ENCODE measurements at regions not wholly inside any gene's neighbourhood (a gene's known extent, or its start where the extent isn't known, plus 50 kb on each side); places are given as distances from the start of the nearest gene placed in this dataset.
"Not testable (repeated sequence)": the region's sequence is repeated elsewhere in the genome, so short reads cannot be mapped to it uniquely, and the experiment has no call there.

DNA sequence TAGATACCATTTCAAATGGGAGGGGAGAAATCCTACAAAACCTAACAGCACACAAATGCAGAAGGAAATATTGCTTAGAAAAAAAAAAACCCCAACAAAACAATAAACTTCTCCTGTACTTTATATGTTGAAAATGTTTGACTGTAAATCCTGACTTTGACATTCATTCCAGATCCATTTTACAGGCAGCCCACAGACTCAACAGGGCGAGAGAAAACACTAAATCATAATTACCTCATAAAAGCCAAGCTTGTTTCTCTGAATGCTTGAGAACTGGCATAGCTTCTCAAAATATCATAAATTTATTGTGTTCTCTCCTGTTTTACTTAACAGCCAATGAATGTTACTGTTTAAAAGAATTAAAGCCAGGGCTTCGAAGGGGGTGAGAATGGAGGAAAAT lies 273.2 kb downstream of the CD83 start:
- DNase-seq: no peak

DNA sequence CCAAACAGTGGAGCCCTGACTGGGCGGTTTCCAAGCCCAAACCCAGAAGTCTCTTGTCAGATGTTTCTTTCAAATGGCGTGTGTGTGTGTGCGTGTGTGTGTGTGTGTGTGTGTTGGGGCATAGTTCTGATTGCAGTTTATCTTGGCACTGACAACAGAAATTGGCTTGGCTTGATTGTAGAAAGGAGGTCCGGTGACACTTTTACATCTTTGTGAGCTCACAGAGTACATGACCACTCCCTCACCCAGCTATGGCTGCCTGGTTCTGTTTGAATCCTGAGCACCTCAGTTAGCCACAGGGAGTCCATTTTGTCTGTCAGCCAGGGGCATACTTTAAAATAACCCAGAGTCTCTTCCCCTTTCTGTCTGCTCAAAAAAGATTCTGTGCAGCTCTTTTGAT lies 276.3 kb downstream of the CD83 start:
- DNase-seq: no peak

DNA sequence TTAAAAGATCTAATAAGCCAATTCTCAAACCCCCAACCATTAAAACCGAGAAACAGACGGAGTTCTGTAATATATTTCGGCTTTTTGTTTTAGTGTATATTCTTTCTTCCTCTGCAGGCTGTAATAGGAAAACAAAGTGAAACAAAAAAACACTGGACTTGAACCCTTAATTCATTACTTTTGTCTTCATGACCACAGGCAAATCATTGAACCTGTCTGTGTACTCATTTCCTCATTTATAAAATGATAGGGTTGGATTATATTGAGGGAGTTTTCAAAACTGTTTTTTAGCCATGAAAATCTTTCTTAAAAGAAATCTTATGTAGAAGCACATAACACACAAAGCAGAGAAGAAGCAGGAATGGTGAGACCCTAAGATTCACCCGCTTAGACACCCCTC lies 278.8 kb downstream of the CD83 start:
- no peak for DNase-seq

DNA sequence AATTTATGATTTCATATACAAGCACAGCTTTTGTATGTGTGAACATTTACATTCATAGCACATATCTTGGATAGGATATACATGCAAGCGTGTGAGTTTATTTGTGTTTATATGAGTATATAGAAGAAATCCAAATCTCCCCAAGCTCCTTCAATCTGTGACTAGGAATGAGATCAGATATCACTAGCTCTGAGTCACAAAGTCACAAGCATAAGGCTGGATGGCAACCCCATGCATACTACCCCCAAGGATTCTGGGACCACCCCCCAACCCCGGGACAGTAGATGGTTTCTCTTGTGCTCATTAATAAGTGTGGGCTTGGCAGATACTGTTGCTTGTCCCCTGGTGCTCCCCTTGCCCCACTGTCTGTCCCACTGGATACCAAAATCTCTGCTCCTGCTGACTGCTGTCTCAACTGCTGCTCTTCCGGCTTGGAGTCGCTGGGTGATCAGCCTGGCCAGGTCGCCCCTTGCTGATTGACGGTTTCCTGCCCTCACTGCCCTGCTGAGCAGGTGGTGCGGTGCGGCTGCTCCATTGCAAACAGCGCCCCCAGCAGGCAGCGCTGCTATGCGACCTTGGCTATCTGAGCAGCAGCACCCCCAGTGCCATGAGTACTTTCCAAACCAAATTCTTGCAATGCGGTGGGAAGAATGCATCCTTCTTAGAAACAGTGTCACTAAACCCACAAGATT lies 279.4 kb downstream of the CD83 start:
- no peak for DNase-seq

DNA sequence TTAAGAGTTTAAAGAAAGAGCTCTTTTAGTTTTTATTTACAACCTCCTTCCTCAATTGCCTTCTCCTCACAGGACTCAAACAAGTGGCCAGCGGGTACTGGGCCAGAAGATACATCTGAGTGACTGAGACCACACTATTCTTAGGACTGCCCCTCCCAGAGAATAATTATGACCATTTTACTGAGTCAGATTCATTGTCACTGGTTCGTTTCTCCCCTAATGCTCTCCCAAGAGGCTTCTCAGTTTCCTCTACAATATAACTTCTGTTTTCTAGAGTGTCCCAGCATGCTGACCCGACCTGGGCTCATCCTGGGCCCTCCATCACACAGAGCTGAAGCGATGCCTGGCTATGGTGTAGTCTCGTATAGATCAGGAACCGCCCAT lies 279.9 kb downstream of the CD83 start:
- no peak for DNase-seq

DNA sequence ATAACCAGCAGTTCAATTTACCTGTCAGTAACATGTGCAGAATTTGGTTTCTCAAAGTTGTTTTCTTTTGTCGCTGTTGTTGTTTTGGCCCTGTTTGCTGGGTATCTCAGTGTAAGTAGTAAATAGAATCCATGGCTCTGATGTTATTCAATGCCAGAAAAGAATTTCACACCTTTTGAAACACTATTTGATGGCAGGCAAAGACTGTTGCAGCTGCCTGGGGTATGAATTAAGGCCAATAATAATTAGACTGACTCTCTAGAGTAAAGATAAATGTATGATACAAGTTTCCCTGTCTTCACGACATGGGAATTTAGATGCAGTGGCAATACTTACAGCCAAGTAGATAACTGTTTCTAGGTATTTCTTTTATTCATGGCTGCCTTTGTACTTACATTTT lies 281.4 kb downstream of the CD83 start:
- DNase-seq: no peak

DNA sequence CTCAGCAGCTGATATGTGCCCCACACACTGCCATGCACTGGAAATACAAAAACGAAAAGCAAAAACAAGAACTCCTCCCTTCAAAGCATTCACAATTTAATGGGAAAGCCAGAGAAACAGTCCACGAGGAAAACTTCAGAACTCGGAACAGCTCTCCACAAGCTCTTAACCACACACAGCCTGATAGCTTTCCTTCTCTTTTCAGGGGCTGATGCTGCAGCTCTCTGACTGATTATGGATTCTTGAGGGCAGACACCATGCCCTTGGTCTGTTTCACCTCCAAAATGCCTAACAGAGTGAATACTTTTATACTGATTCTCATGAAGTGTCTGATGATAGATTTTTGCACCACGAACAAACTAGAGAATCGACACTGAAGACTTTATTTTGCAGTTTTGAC lies 282.1 kb downstream of the CD83 start:
- no peak for DNase-seq

DNA sequence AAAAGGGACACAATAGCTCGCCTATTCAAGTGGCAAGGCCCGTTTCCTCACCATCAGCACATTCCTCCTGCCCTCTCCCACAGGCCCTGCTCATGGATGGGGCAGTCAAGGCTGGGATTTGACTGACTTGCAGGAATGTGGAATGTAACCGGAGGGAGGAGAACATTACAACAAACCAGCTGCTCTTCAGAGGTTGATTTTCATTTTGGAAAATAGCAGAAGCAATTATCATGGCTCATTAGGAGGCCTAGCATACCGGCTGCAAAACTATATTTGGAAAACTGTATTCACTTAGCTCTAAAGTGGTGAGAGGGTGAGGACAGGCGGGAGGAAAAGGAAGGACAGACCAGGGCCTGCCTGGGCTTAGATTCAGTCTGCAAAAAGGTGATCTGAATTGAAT lies 283.7 kb downstream of the CD83 start:
- DNase-seq: no peak

DNA sequence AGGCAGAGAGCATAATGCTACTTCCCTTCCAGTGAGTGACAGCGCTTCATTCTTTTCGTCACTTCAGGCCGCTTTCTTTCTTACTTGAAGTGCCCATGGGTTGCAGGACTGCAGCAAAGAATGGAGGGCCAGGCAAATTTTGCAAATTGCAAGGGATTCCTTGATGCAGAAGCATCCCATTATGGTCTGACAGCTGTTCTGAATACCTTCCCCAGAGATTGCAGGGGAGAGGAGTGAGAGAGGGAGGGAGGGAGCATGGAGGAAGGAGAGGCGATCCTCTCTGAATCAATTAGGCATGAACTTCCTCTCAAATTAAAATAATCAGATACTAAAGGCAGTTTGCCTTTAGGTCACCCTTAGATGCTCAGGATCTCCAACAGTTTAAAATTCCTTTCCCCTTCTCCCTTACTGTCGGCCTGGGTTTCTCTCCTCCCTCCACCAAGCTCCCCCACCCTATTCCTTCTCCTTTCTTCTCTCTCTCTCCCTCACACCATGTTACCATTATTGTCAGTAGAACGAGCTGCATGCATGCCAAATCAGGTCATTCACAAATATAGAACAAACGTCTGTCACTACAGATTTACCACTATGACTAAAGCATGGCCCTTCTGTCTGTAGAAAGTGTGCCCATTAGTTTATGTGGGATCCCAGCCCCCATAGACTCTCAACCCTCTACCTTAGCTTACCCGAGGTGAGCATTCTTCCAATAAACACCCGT lies 289.2 kb downstream of the CD83 start:
- DNase-seq: no peak

DNA sequence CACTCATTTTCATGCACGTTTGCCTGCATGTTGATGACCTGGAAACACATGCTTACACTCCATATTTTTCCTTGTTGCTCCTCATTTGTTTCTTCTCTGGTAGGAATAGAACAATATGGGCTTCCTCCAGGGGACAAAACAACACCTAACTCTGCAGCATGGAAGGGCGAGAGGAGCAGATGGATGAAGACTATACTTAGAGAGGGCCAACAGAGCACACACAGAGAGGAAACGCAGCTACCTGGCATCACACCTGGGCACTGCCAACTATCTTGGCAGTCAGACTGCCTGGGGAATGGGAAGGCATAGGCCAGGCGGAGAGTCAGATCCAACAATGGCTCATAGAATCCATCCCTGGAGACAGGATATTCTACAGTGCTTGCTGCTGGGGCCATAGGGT lies 290.9 kb downstream of the CD83 start:
- DNase-seq: no peak

DNA sequence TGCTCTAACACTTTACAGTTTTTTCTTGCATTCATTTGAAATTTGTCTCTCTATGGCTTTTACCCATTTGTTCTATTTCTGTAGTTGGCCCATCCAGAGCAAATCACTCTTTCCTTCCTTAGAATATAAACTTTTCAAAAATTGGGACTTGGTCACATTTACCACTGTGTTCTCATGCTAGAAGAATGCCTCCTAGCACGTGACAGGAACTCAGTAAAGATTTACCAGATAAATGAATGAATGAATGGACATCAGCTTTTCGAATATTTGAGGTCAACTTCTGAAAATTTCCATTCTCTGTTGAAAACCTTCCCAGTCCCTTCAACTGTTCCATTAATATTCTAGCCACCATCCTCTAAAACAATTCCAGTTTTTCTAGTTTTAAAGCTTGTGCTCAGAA lies 294.5 kb downstream of the CD83 start:
- no peak for DNase-seq

DNA sequence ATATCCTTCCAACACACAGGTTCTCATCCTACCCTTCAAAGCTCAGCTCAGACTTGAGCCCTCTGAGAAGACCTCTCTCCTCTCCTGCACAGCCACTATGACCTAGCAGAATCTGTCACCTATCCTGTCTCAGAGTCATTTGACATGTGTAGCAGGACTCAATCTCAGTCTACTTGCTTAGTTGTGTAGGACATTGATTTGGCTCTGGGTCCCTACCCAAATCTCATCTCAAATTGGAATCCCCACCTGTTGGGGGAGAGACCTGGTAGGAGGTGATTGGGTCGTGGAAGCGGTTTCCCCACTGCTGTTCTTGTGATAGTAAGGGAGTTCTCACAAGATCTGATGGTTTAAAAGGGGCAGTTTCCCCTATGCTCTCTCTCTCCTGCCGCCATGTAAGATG lies 297.9 kb downstream of the CD83 start:
- no peak for DNase-seq

DNA sequence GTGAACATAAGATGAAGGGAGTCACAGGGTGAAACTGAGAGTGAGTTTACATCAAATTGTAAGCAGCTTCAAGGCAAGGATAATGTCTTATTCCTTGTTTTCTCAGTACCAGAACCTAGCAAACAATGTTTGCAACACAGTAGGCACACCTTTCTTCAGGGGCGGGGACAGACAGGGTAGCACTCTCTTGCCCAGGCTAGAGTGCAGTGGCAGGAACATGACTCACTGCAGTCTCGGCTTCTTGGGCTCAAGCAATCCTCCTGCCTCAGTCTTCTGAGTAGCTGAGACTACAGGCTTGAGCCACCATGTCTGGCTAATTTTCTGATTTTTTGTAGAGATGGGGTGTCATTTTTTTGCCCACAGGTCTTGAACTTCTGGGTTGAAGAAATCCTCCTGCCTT lies 299.8 kb downstream of the CD83 start:
- DNase-seq: no peak

DNA sequence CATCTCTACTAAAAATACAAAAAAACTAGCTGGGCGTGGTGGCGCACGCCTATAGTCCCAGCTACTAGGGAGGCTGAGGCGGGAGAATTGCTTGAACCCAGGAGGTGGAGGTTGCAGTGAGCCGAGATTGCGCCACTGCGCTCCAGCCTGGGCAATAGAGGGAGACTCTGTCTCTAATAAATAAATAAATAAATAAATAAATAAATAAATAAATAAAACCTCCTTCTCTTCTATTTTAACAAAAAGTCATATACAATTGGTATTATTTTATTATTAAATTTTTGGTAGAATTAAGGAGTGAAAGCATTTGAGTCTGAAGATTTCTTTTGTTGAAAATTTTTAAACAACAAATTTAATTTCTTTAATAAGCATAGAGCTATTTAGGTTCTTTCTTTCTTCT lies 301.7 kb downstream of the CD83 start:
- not testable (repeated sequence) for DNase-seq

DNA sequence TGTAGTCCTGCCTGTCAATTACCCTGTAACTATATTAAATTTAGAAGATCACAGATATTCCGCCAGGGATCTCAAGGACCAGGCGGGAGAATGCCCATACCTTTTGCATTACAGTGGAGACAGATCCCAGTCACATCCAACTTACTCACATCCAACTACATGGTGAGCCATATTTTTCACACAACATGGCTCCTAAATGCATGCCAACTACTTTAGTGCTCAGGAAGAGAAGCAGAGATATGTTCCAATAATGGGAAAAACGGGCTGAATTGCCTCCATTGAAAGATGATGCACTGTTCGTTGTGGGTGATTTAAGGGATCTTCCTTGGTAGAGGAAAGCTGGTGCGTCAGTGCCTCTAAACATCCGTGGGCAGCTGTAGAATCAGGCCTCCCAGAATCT lies 304.5 kb downstream of the CD83 start:
- no peak for DNase-seq

DNA sequence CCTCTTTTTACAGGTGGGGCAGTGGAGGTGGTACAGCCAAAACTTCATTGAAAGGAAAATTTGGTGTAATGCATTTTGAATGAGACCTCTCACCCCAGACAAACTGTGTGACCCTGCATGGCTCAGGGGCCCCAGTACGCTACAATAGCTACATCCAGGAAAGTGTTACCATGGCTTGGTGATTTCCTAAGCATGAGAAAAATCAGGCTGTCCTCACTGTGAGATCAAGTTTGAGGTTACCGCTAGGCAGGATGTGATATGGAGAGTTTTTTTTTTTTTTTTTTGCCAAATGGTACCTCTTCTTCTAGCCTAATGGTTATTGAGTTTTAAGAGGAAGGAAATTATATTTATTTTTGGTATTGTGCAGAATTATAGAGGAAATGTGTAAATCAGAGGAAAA lies 305.3 kb downstream of the CD83 start:
- no peak for DNase-seq

DNA sequence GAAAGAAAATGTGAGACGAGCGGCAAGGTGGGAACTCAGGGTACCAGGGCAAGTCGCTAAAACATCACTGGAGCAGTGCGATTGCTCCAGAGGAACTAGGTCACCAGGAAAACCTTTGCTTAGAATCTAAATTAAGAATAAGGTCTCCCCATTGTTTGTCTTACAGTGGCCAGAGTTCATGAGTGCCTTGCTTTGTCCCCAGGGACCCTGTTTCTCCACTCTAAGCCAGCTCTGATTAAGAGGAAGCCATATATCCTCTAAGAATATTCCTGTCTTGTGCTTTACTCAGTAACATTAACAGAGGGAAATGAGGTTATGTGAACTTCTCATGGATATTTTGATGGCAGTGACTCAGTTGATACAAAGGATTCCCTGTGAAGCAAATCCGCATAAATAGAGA lies 305.8 kb downstream of the CD83 start:
- DNase-seq: no peak

DNA sequence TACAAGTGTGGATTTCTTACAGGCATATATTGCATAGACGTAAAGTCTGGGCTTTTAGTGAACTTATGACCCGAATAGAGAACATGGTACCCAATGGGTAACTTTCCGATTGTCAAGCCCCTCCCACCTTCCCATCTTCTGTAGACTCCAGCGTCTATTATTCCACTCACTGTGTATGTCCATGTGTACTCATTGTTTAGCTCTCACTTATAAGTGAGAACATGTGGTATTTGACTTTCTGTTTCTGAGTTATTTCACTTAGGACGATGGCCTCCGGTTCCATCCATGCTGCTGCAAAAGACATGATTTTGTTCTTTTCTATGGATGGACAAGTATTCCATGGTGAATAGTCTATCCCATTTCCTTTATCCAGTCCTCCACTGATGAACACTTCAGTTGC lies 306.4 kb downstream of the CD83 start:
- no peak for DNase-seq

DNA sequence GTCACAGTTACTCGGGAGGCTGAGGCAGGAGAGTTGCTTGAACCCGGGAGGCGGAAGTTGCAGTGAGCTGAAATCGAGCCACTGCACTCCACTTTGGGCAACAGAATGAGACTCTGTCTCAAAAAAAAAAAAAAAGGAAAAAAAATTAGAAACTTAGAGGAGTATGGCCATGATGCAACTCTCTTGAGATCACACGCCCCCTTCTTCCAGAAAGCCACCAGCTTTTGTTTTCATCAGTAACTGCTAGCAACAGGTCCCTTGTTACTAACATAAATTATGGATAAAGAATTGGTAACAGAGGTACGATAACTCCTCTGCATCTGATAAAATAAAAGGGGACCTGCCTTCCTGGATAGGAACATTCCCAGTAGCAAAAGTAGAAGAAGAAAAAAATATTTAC lies 308.2 kb downstream of the CD83 start:
- DNase-seq: no peak

DNA sequence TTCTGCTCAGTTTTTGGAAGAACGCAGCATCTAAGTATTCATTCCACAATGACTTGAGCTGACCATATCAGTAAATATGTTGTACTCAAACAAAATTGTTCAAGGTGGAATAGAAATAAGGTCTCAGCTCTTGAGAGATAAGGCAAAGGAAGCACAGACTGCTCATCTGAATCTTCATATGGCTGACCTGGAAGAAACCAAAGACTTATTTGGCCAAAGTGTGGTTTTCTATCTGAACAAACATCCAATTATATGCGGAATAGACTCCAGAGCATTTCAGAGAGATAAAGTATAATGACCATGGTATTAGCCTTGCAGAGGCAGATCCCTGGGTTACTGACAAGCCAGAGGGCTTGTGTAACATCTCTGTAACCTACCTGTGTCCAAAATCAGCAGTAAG lies 308.7 kb downstream of the CD83 start:
- no peak for DNase-seq

DNA sequence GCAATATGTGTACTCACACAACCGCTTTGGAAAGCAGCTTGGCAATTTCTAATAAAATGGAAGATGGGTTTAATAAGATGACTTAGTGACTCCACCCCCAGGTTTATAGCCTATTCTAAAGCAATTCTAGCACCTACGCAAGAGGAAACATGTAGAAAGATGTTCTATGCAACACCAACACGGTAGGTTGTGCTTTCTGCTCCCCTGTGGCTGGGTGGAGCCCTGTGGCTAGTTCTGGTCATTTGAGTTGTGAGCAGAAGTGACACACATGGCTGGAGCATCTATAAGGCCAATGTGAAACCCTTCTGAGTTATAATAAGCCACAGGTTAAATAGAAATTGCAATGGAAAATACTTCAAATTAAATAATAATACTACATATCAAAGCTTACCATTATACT lies 310.7 kb downstream of the CD83 start:
- DNase-seq: no peak

DNA sequence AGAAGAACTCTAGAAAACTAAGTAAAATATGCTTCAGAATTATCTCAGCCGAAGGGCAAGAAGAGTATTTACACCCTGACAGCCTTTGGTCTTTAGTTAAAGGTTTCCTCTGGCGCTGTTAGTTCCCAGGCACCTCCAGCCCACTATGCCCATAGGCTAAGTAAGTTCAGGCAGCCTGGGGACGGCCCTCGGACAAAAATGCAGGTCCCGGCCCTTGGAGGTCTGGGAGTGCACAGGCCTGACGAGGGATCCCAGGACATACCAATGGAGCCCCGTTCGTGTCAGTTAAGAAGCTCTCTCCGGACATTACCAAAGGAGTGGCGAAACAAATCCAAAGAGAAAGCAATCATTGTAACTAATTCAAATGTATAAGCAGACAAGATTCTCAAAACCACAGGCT lies 311.8 kb downstream of the CD83 start:
- no peak for DNase-seq

DNA sequence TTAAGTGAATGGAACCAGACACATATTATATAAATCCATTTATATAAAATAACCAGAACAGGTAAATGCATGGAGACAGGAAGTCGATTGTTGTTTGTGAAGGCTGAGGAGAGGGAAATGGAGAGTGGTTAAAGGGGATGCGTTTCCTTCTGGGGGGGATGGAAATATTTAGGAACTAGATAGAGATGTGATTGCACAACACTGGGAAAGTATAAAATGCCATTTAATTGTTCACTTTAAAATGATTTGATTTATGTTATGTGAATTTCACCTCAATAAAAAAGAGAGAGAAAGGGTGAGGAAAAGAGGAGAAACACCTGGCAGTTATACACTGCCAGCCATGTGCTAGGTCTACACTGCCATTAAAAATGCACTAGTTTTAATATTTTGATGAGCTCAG lies 312.6 kb downstream of the CD83 start:
- no peak for DNase-seq
